A673 (cell line): ENCODE measurements at regions not wholly inside any gene's neighbourhood (a gene's known extent, or its start where the extent isn't known, plus 50 kb on each side); places are given as distances from the start of the nearest gene placed in this dataset.

ENCODE experiments used
- BruUV-seq: library from RNA; stranded (reverse); fragments of 400-500 nt; replicated peaks from 2 replicates; lab custom pipeline; 2021; lab: Mats Ljungman, UMichigan
- CTCF ChIA-PET: fragments of 300-600 bp; sonication (Branson Sonifier 250); formaldehyde crosslinking; loops from one replicate; lab custom pipeline; 2022; ENCODE audit warnings: antibody characterized with exemption; lab: Charles Lee
- POLR2A ChIA-PET: fragments of 300-600 bp; sonication (Branson Sonifier 250); formaldehyde crosslinking; loops from one replicate; lab custom pipeline; 2022; ENCODE audit warnings: antibody characterized with exemption; ENCODE audit not compliant: low non-redundant PET; lab: Charles Lee
- DNase-seq: peaks from one replicate; pipeline ENCODE4 v3.0.0-alpha.2; 2015; ENCODE audit warnings: low spot score
- H3K27ac ChIP-seq: fragments of 200-600 bp; sonication (generic); 2 replicates; pipeline ENCODE4 v1.5.1; 2016; ENCODE audit warnings: mixed run types, low read depth, mild to moderate bottlenecking, mixed read lengths, antibody characterized with exemption, low read length; ENCODE audit not compliant: poor library complexity, severe bottlenecking
- H3K27me3 ChIP-seq: fragments of 200-600 bp; sonication (generic); replicated peaks from 2 replicates; pipeline ENCODE4 v1.6.1; 2017; ENCODE audit warnings: mixed run types, low read depth, mild to moderate bottlenecking, mixed read lengths, antibody characterized with exemption, low read length; ENCODE audit not compliant: insufficient read depth, poor library complexity
- H3K36me3 ChIP-seq: fragments of 200-600 bp; sonication (generic); 2 replicates; pipeline ENCODE4 v1.6.1; 2016; ENCODE audit warnings: mixed run types, mild to moderate bottlenecking, mixed read lengths, antibody characterized with exemption, low read length; ENCODE audit not compliant: insufficient read depth, poor library complexity, severe bottlenecking
- H3K4me1 ChIP-seq: fragments of 200-600 bp; sonication (generic); 2 replicates; pipeline ENCODE4 v1.6.1; 2017; ENCODE audit warnings: mixed run types, mild to moderate bottlenecking, mixed read lengths, antibody characterized with exemption, low read length; ENCODE audit not compliant: insufficient read depth, poor library complexity, severe bottlenecking
- H3K4me3 ChIP-seq: fragments of 200-600 bp; sonication (generic); 2 replicates; pipeline ENCODE4 v1.5.1; 2016; ENCODE audit warnings: low read depth, mixed run types, mild to moderate bottlenecking, mixed read lengths, low read length; ENCODE audit not compliant: poor library complexity, severe bottlenecking
- H3K9me3 ChIP-seq: fragments of 200-600 bp; sonication (generic); 2 replicates; pipeline ENCODE4 v1.6.1; 2016; ENCODE audit warnings: mixed run types, low read depth, mild to moderate bottlenecking, mixed read lengths, antibody characterized with exemption, low read length; ENCODE audit not compliant: poor library complexity, severe bottlenecking
- EZH2 ChIP-seq: fragments of 200-600 bp; sonication (generic); IDR thresholded peaks from 2 replicates; pipeline ENCODE4 v1.6.1; 2017; ENCODE audit warnings: borderline replicate concordance, low read depth, mild to moderate bottlenecking, mixed read lengths, antibody characterized with exemption, low read length; ENCODE audit not compliant: poor library complexity, severe bottlenecking
- intact Hi-C: fragments of 100-400 bp; cut with micrococcal nuclease; formaldehyde crosslinking; loops from one replicate; pipeline ENCODE4 v1.10.0; 2022; ENCODE audit not compliant: unreplicated experiment
- TF ChIP-seq, protein P1 (sequence below): fragments of 300-800, 200-600 bp; sonication (generic); conservative IDR thresholded peaks from 2 replicates; pipeline ENCODE4 v1.5.1; 2017; ENCODE audit warnings: low read depth, mild to moderate bottlenecking, antibody characterized with exemption, low read length, moderate library complexity, mixed read lengths

DNA sequence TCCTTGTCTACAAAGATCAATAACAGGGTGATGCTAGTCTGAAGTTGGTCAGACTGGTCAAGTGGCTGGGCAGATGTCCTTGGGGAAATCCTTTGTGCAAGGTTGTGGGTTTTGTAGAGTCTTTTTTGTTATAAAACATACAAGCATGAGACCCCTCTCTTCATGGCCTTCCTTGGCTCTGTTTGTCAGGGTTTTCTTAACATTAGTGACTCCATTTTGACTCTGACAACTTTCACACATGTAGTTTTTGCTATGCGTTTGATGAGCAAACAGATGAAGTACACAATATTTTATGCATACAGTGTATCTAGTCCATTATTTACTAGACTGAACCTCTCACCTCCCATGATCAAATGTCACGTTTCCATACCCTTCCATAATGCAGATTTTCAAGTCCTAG is 151.2 kb upstream of the KLF7 start:
- no TSS peak for BruUV-seq
- Histone ChIP-seq H3K9me3 (no peaks in the 10 kb centered on the region), H3K4me3 (no peak overlapping the region), H3K27me3 (no peaks in the 10 kb centered on the region), H3K27ac (no peak overlapping the region), H3K36me3 (no peaks in the 10 kb centered on the region), H3K4me1 (no peaks in the 10 kb centered on the region)
- TF ChIP-seq, protein P1, sequence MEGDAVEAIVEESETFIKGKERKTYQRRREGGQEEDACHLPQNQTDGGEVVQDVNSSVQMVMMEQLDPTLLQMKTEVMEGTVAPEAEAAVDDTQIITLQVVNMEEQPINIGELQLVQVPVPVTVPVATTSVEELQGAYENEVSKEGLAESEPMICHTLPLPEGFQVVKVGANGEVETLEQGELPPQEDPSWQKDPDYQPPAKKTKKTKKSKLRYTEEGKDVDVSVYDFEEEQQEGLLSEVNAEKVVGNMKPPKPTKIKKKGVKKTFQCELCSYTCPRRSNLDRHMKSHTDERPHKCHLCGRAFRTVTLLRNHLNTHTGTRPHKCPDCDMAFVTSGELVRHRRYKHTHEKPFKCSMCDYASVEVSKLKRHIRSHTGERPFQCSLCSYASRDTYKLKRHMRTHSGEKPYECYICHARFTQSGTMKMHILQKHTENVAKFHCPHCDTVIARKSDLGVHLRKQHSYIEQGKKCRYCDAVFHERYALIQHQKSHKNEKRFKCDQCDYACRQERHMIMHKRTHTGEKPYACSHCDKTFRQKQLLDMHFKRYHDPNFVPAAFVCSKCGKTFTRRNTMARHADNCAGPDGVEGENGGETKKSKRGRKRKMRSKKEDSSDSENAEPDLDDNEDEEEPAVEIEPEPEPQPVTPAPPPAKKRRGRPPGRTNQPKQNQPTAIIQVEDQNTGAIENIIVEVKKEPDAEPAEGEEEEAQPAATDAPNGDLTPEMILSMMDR, result no peak
- no peak for TF ChIP-seq EZH2
- CTCF ChIA-PET, result no interaction called here
- POLR2A ChIA-PET, result no interaction called here
- intact Hi-C loops, result no loop called here
- DNase-seq, result no peak

DNA sequence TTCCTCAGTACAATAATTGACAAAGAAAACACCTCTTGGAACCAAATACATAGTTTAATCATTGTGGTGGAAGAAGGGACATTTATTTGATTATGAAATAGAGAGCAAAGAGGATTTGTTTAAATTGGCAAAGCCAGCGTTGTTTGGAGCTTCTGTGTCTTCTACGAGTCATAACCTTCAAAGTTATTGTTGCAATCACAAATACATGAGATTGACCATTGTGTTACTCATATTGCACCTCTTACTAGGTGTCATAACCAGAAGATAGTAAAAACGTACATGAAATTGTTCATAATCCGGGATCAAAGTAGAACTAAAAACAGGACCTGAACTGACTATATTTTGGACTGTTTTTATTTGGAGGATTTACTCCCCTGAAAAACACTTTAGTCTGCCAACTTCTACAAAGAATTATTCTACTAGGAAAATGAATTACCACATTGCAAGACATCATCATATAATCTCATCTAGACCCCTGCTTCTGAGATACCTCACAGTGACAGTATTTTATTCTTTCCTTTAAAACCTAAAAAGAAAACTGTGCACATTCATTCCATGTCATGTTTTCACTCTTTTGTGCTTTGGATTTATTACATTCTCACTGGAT is 151.7 kb upstream of the KLF7 start:
- no peaks in the 10 kb centered on the region for H3K36me3 ChIP-seq
- POLR2A ChIA-PET, result no interaction called here
- TF ChIP-seq EZH2, result no peak
- TF ChIP-seq, protein P1, result no peak
- intact Hi-C loops, result no loop called here
- no peak for DNase-seq
- H3K27ac ChIP-seq, result no peak overlapping the region
- H3K27me3 ChIP-seq, result no peaks in the 10 kb centered on the region
- CTCF ChIA-PET, result no interaction called here
- BruUV-seq, result no TSS peak
- H3K4me3 ChIP-seq, result no peak overlapping the region
- no peaks in the 10 kb centered on the region for H3K4me1 ChIP-seq
- H3K9me3 ChIP-seq, result no peaks in the 10 kb centered on the region

DNA sequence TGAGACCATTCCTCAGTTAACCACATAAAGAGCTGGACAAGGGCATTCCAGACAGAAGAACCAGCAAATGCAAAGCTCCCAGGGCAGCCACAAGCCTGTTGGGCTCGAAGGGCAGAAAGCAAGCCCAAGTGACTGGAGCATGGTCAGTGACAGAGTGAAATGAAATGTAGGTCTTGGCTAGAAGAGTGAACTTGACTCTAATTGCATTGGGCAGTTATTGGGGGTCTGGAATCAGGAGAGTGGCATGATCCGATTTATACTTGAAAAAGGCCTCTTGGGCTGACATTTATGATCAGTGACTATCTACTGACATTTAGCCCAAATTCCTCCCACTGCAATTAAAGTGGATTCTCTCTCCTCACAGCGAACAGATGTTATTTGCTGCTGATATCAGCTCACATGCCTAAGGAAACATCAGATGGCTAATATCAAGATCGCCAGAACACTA is 152.5 kb upstream of the KLF7 start:
- Histone ChIP-seq H3K36me3 (no peaks in the 10 kb centered on the region), H3K4me3 (no peak overlapping the region), H3K27ac (no peak overlapping the region), H3K27me3 (no peaks in the 10 kb centered on the region), H3K9me3 (no peaks in the 10 kb centered on the region), H3K4me1 (no peaks in the 10 kb centered on the region)
- no TSS peak for BruUV-seq
- TF ChIP-seq, protein P1, result no peak
- no peak for TF ChIP-seq EZH2
- CTCF ChIA-PET, result no interaction called here
- intact Hi-C loops, result no loop called here
- POLR2A ChIA-PET, result no interaction called here
- DNase-seq, result no peak
